Motor neuron (in vitro differentiated cells): ENCODE measurements at regions not wholly inside any gene's neighbourhood (a gene's known extent, or its start where the extent isn't known, plus 50 kb on each side); places are given as distances from the start of the nearest gene placed in this dataset.
"Not testable (repeated sequence)": the region's sequence is repeated elsewhere in the genome, so short reads cannot be mapped to it uniquely, and the experiment has no call there.

ENCODE experiments used
- ATAC-seq, 8 experiments: fragments of 200-7000 bp; cut with Tn5 transposase; replicated peaks in 6 of 8; 2 replicates each; pipeline ENCODE4 v1.8.0; 2021; ENCODE audit warnings: mild to moderate bottlenecking in 8 of 8, moderate library complexity in 8 of 8
- H3K27ac ChIP-seq, 2 donors: fragments of 250-450 bp; sonication (Bioruptor Pico); 2 replicates each; pipeline ENCODE4 v1.9.0; 2021; ENCODE audit warnings: antibody characterized with exemption in 2 of 2, mild to moderate bottlenecking in 2 of 2, moderate library complexity in 1 of 2
- H3K4me1 ChIP-seq, 2 donors: fragments of 250-450 bp; sonication (Bioruptor Pico); replicated peaks in 1 of 2; 2 replicates each; pipeline ENCODE4 v1.6.1; 2021; ENCODE audit warnings: antibody characterized with exemption in 2 of 2, mild to moderate bottlenecking in 2 of 2, moderate library complexity in 1 of 2
- H3K4me3 ChIP-seq, 5 donors: fragments of 250-450 bp; sonication (Bioruptor Pico); 2 replicates each; pipeline ENCODE4 v1.9.0; 2021; ENCODE audit warnings: antibody characterized with exemption in 5 of 5, mild to moderate bottlenecking in 5 of 5, moderate library complexity in 4 of 5
- WGBS, 10 experiments: fragments of 450-650 bp; shearing (Covaris generic); methylation state at CpG; one replicate each; pipeline ENCODE4 v1.0.0; 2022; 5-methylcytosine and 5-hydroxymethylcytosine counted together
- in situ Hi-C, 9 experiments: fragments of 400-800 bp; cut with MboI; loops; one replicate each; pipeline ENCODE4 v1.15.0; 2021; ENCODE audit warnings: low sequenced_read_pairs in 9 of 9, low pct_unique_long_range_greater_than_20kb in 2 of 9; ENCODE audit not compliant: unreplicated experiment in 9 of 9

DNA sequence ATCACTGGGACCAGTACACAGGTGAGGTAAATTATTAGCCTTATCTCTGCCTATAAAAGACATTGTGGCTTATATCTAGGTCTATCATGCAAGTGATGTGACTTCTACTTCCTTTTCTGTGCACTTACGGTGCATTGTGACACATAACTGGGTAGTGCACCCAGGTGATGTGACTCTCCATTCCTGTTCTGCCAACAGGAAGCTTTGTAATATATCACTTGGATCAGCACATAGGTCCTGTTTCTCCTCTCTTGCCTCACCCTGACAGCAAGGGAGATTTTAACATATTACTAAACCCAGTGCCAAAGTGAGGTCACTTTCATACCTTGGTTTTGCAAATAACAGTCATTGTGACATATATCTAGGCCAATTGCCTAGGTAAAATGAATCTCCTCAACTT lies 1129.7 kb upstream of the AMELY start:
- Histone ChIP-seq H3K27ac (no peak overlapping the region), H3K4me3 (no peak overlapping the region), H3K4me1 (no peaks in the 10 kb centered on the region)
- no peak for ATAC-seq
- in situ Hi-C loops, result no loop called here
- 100% methylated on average over 1 of the region's 1 CpG; no CpG with 5 or more reads in 8 of the 10 experiments for WGBS, 10 experiments

DNA sequence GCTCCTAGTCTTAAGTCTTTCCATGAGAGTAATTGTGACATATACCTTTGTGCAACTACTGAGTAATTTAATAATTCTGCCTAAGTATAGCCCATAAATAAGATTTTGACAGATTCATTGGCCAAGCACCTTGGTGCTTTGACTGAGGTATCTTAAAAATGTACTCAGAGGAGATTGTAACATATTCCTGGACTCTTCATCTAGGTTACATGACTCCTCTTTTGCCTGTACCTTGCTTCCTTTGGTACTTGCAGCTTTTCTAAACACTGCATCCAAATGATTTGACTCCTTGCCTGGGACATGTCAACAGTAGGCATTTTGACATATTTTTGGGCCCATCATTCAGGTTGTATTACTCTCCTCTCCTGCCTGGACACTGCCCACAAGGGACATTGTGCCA lies 1125.0 kb upstream of the AMELY start:
- H3K4me1 ChIP-seq, result no peaks in the 10 kb centered on the region
- no peak for ATAC-seq
- no peak overlapping the region for H3K27ac ChIP-seq
- in situ Hi-C loops, result no loop called here
- no peak overlapping the region for H3K4me3 ChIP-seq

- no peak for ATAC-seq
- Histone ChIP-seq H3K27ac (no peak overlapping the region), H3K4me1 (no peaks in the 10 kb centered on the region), H3K4me3 (no peak overlapping the region)
- in situ Hi-C loops, result no loop called here
- 0 to 29% methylated on average over 1 of the region's 2 CpGs; no CpG with 5 or more reads in 8 of the 10 experiments for WGBS, 10 experiments
These were observed 1124.1 kb upstream of the AMELY start for GRCh38 chrY:8035653-8036052.

DNA sequence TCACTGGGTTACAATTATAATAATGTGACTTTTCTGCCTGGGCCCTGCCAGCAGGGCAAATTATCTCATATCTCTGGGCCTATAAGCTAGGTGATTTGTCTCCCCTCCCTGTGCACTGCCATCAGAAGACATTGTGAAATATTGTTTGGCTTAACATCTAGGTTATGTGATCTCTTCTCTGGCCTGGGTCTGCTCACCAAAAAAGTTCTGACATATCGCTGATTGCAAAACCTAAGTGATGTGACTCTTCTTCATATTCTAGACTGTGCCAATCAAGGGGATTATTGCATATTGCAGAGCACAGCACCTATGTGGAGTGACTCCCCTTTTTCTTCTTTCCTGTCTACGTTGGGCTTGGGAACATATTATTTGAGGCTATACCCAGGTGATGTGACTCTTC lies 1123.1 kb upstream of the AMELY start:
- Histone ChIP-seq H3K4me1 (no peaks in the 10 kb centered on the region), H3K4me3 (no peak overlapping the region), H3K27ac (no peak overlapping the region)
- 20% methylated on average over 1 of the region's 2 CpGs; no CpG with 5 or more reads in 9 of the 10 experiments for WGBS, 10 experiments
- in situ Hi-C loops, result no loop called here
- no peak for ATAC-seq

DNA sequence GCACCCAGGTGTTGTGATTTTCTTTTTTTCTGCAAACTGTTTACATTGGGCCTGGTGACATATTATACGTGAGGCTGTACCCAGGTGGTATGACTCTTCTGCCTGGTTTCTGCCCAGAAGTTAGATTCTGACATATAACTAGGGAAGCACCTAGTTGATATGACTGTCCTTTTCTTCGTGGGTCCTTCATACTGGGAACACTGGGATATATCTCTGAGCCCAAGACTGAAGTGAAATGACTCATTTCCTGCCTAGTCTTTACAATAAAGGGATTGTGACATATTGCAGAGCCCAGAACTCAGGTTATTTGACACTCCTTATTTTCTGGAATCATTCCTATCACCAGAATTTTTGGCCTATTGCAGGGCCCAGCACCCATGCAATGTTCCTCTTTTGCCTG lies 1121.6 kb upstream of the AMELY start:
- in situ Hi-C loops, result no loop called here
- no peak for ATAC-seq
- 56% methylated on average over 1 of the region's 2 CpGs; no CpG with 5 or more reads in 9 of the 10 experiments for WGBS, 10 experiments
- Histone ChIP-seq H3K4me1 (no peaks in the 10 kb centered on the region), H3K4me3 (no peak overlapping the region), H3K27ac (no peak overlapping the region)

DNA sequence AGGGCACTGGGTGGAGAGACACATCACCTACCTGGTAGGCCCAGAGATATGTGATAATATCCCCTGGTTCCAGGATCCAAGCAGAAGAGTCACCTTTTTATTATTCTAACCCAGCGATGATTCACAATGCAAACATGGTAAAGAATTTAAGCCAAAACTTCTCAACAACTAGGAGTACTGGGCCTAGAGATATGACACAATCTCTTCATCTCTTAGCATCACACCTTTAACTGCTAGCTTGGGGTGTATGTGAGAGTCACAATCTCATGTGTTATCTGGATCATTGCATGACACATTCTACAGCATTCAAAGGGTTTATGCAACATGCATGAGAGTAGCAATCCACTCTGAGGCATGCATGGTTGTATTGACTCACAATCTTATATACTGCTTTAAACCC lies 1109.0 kb upstream of the AMELY start:
- no CpG with 5 or more reads among the region's 1 CpG for WGBS, 10 experiments
- in situ Hi-C loops, result no loop called here
- Histone ChIP-seq H3K27ac (no peak overlapping the region), H3K4me1 (no peaks in the 10 kb centered on the region), H3K4me3 (no peak overlapping the region)
- ATAC-seq, result no peak

DNA sequence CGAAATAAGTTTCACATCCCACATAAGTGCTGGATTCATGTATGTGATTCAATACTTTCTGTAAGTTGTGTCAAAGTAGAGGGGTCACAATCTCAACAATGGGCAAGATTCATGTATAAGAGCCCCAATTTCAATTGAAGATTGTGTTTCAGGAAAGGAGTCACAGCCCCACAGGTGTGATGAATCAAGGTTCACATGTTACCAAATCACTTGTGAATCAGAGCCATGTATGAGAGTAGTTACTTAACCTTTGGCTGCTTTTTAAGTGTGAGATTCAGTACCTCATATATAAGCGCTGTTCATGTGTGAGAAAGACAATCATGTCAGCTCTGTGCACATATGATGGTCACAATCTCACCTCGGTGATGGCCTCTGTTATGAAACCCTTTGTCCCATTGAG lies 1100.0 kb upstream of the AMELY start:
- no peak for ATAC-seq
- H3K4me3 ChIP-seq, result no peak overlapping the region
- H3K4me1 ChIP-seq, result no peaks in the 10 kb centered on the region
- H3K27ac ChIP-seq, result no peak overlapping the region
- in situ Hi-C loops, result no loop called here
- WGBS, 10 experiments, result 100% methylated on average over 1 of the region's 3 CpGs; no CpG with 5 or more reads in 9 of the 10 experiments

GRCh38 chrY:8004196-8004595 lies 1092.6 kb upstream of the AMELY start:
- Histone ChIP-seq H3K4me1 (no peaks in the 10 kb centered on the region), H3K4me3 (no peak overlapping the region), H3K27ac (no peak overlapping the region)
- in situ Hi-C loops, result no loop called here
- WGBS, 10 experiments, result 0 to 50% methylated on average over 1 of the region's 3 CpGs; no CpG with 5 or more reads in 8 of the 10 experiments
- peak in 5 of 8 experiments; percentile 24 to 96 (median 45) for ATAC-seq

DNA sequence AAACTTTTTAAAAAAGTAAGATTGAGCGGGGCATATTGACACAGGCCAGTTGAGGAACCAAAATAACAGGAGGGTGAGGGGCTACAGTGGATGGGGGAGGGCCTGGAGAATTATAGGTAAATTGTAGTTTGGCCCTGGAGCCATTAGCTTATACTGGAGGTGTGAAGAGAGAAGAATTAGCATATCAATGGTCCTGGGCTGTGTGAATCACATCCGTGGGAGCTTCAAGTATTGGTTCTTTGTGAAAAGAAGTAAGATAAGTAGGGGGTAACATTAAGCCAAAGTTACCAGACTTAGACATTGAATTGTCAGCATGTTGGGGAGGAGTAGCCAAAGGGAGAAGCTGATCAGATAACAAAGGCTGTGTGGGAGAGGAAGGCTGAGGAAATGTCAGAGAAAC lies 1085.2 kb upstream of the AMELY start:
- no peak for ATAC-seq
- Histone ChIP-seq H3K27ac (no peak overlapping the region), H3K4me3 (no peak overlapping the region), H3K4me1 (no peaks in the 10 kb centered on the region)
- 40% methylated on average over 1 of the region's 2 CpGs; no CpG with 5 or more reads in 9 of the 10 experiments for WGBS, 10 experiments
- in situ Hi-C loops, result no loop called here

DNA sequence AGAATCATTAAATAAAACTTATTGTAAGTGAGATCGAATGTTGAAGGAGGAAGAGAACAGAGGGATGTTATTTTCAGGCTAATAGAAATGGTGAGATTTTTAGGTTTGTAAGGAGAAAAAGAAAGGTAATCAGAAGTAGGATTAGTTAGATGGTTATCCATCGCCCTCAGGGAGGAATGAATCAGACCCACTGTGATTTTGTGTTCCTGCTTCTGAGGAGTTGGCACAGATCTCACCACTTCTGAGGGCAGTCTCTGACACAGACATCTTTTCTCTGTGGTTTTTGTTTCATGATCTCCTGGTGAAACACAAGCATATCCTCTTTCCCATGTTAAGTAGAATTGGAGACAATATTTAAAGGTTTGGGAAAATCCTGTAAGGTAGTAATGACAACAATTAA lies 1083.2 kb upstream of the AMELY start:
- in situ Hi-C loops, ATAC-seq: not testable (repeated sequence)
- 63 to 83% (median 80%) methylated on average over 1 to 2 of the region's 2 CpGs; no CpG with 5 or more reads in 7 of the 10 experiments for WGBS, 10 experiments

DNA sequence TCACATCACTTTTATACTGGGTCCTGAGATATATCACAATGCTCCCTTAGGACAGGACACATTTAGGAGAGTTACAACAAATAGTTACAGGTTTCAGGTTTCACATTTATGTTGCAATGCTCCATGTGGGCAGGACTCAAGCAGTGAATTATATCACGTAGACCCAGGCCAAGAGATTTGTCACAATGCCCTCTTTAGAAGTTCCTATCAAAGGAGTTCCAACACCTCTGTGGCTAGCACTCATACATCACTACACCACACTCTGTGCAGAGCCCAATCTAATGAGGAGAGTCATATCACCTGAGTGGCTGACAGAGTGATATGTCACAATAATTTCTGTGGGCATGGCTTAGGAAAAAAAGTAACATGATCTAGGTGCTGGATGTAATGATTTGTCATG lies 1068.2 kb upstream of the AMELY start:
- Histone ChIP-seq H3K27ac (no peak overlapping the region), H3K4me1 (no peaks in the 10 kb centered on the region), H3K4me3 (no peak overlapping the region)
- in situ Hi-C loops, result no loop called here
- no CpG with 5 or more reads among the region's 1 CpG for WGBS, 10 experiments
- no peak for ATAC-seq

More for the DNA sequence above, 1083.2 kb upstream of the AMELY start:
- not testable (repeated sequence) for H3K4me3 ChIP-seq, H3K4me1 ChIP-seq, H3K27ac ChIP-seq

DNA sequence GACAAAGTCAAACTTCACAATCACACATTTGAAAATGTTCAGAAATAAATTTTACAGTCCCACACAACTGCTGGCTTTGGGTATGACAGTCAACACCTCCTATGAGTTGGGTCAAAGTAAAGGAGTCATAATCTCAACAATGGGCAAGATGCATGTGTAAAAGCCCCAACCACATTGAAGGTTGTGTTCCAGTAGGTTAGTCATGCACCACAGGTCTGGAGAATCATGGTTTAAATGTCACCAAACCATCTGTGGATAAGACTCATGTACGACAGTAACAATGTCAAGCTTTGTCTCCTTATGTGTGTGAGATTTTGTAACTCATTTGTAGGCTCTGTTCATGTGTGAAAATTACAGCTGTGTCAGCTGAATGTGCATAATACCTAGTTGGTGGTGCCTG lies 1065.7 kb upstream of the AMELY start:
- Histone ChIP-seq H3K4me3 (no peak overlapping the region), H3K4me1 (no peaks in the 10 kb centered on the region), H3K27ac (no peak overlapping the region)
- in situ Hi-C loops, result no loop called here
- WGBS, 10 experiments, result no CpG with 5 or more reads among the region's 1 CpG
- no peak for ATAC-seq

GRCh38 chrY:7968293-7968692 lies 1056.7 kb upstream of the AMELY start:
- in situ Hi-C loops, result no loop called here
- ATAC-seq, result no peak
- 60 to 100% methylated on average over 1 of the region's 2 CpGs; no CpG with 5 or more reads in 8 of the 10 experiments for WGBS, 10 experiments
- no peak overlapping the region for H3K4me3 ChIP-seq
- H3K4me1 ChIP-seq, result no peaks in the 10 kb centered on the region
- no peak overlapping the region for H3K27ac ChIP-seq

DNA sequence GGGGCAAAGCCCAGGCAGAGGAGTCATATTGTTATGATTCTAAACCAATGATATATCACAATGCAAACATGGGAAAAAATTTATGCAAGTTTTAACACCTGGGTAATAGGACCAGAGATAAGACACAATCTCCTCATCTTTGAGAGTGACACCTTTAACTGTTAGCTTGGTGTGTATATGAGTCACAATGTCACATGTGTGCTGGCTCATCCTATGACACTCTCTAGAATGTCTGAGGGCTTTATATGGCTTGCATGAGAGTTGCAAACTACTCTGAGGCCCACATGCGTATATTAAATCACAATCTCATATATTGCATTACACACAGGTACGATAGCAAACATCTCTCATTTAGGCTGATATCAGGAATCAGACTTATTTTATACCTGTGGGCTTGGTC lies 1055.4 kb upstream of the AMELY start:
- in situ Hi-C loops, result no loop called here
- Histone ChIP-seq H3K27ac (no peak overlapping the region), H3K4me1 (no peaks in the 10 kb centered on the region), H3K4me3 (no peak overlapping the region)
- WGBS, 10 experiments, result no CpG with 5 or more reads among the region's 2 CpGs
- peak in 2 of 8 experiments; percentile 70 to 83 for ATAC-seq

DNA sequence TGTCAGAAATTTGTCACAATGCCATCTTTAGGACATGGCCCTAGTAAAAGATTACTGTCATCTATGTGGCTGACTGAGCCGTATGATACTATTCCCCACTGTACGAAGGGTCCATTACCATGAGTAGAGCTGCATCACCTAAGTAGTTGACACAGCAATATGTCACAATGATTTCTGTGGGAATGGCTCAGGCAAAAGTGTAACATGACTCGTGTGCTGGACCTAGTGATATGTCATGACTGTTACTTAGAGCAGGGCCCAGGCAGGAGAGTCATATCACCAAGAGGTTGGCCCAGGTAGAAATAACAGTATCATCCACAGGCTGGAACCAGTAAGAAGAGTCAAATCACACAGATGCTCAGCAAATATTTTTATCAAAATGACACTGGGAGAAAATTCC lies 1051.8 kb upstream of the AMELY start:
- in situ Hi-C loops, result no loop called here
- no peak overlapping the region for H3K4me3 ChIP-seq
- H3K27ac ChIP-seq, result no peak overlapping the region
- 7 to 17% methylated on average over 1 to 2 of the region's 3 CpGs; no CpG with 5 or more reads in 8 of the 10 experiments for WGBS, 10 experiments
- peak in 2 of 8 experiments; percentile 32 to 71 for ATAC-seq
- no peaks in the 10 kb centered on the region for H3K4me1 ChIP-seq
